ENCODE measurements at regions not wholly inside any gene's neighbourhood (a gene's known extent, or its start where the extent isn't known, plus 50 kb on each side); places are given as distances from the start of the nearest gene placed in this dataset.

GRCh38 chr5:158180407-158180806 is 321.5 kb upstream of the CLINT1 start:
- H3F3A ChIP-seq (ENCODE audit: insufficient read depth) = no peaks in the 10 kb centered on the region
- no peaks in the 10 kb centered on the region for H3K36me3 ChIP-seq (ENCODE audit: low read length)
- no peak for TF ChIP-seq EZH2phosphoT487 (conservative IDR thresholded peaks at IDR 0.05; ENCODE audit: low read length)
- TF ChIP-seq CTCF (IDR thresholded peaks at IDR 0.05; ENCODE audit: insufficient read depth, low read length, poor library complexity, severe bottlenecking) = no peak
- no peak overlapping the region for H3K27ac ChIP-seq (ENCODE audit: low read depth, low read length)
- no peaks in the 10 kb centered on the region for H3K9me2 ChIP-seq (replicated peaks; ENCODE audit: insufficient read depth, low read length)
- no peaks in the 10 kb centered on the region for H3K9me3 ChIP-seq (ENCODE audit: insufficient read depth, low read length)
- H3K9ac ChIP-seq (ENCODE audit: low read length) = no peak overlapping the region
- no peak overlapping the region for H3K4me3 ChIP-seq (ENCODE audit: insufficient read depth, low read length, poor library complexity, severe bottlenecking)
- no peaks in the 10 kb centered on the region for H4K20me1 ChIP-seq (ENCODE audit: low read depth, low read length)
- H3K4me2 ChIP-seq (ENCODE audit: low read depth, low read length, poor library complexity, severe bottlenecking) = no peak overlapping the region
- no peak overlapping the region for H2AFZ ChIP-seq (ENCODE audit: low read depth, low read length, severe bottlenecking)
- H3K79me2 ChIP-seq (ENCODE audit: insufficient read depth, low read length) = no peaks in the 10 kb centered on the region
- H3K27me3 ChIP-seq (ENCODE audit: low read length) = no peaks in the 10 kb centered on the region

GRCh38 chr5:158179271-158179670 is 320.3 kb upstream of the CLINT1 start:
- no peaks in the 10 kb centered on the region for H3K36me3 ChIP-seq (ENCODE audit: low read length)
- H3K9me3 ChIP-seq (ENCODE audit: insufficient read depth, low read length) = no peaks in the 10 kb centered on the region
- H3K4me3 ChIP-seq (ENCODE audit: insufficient read depth, low read length, poor library complexity, severe bottlenecking) = no peak overlapping the region
- no peaks in the 10 kb centered on the region for H3K9me2 ChIP-seq (replicated peaks; ENCODE audit: insufficient read depth, low read length)
- no peaks in the 10 kb centered on the region for H3K27me3 ChIP-seq (ENCODE audit: low read length)
- no peak overlapping the region for H3K4me2 ChIP-seq (ENCODE audit: low read depth, low read length, poor library complexity, severe bottlenecking)
- H3K27ac ChIP-seq (ENCODE audit: low read depth, low read length) = no peak overlapping the region
- no peaks in the 10 kb centered on the region for H3F3A ChIP-seq (ENCODE audit: insufficient read depth)
- H3K9ac ChIP-seq (ENCODE audit: low read length) = no peak overlapping the region
- TF ChIP-seq CTCF (IDR thresholded peaks at IDR 0.05; ENCODE audit: insufficient read depth, low read length, poor library complexity, severe bottlenecking) (no peak), EZH2phosphoT487 (conservative IDR thresholded peaks at IDR 0.05; ENCODE audit: low read length) (no peak)
- H3K79me2 ChIP-seq (ENCODE audit: insufficient read depth, low read length) = no peaks in the 10 kb centered on the region
- H2AFZ ChIP-seq (ENCODE audit: low read depth, low read length, severe bottlenecking) = no peak overlapping the region
- H4K20me1 ChIP-seq (ENCODE audit: low read depth, low read length) = no peaks in the 10 kb centered on the region

GRCh38 chr5:158178535-158178934 is 319.6 kb upstream of the CLINT1 start:
- H2AFZ ChIP-seq (ENCODE audit: low read depth, low read length, severe bottlenecking) = no peak overlapping the region
- H3F3A ChIP-seq (ENCODE audit: insufficient read depth) = no peaks in the 10 kb centered on the region
- H3K4me3 ChIP-seq (ENCODE audit: insufficient read depth, low read length, poor library complexity, severe bottlenecking) = no peak overlapping the region
- H3K36me3 ChIP-seq (ENCODE audit: low read length) = no peaks in the 10 kb centered on the region
- H3K27me3 ChIP-seq (ENCODE audit: low read length) = no peaks in the 10 kb centered on the region
- no peak overlapping the region for H3K9ac ChIP-seq (ENCODE audit: low read length)
- H3K4me2 ChIP-seq (ENCODE audit: low read depth, low read length, poor library complexity, severe bottlenecking) = no peak overlapping the region
- no peaks in the 10 kb centered on the region for H3K9me2 ChIP-seq (replicated peaks; ENCODE audit: insufficient read depth, low read length)
- no peaks in the 10 kb centered on the region for H3K79me2 ChIP-seq (ENCODE audit: insufficient read depth, low read length)
- H3K27ac ChIP-seq (ENCODE audit: low read depth, low read length) = no peak overlapping the region
- H4K20me1 ChIP-seq (ENCODE audit: low read depth, low read length) = no peaks in the 10 kb centered on the region
- H3K9me3 ChIP-seq (ENCODE audit: insufficient read depth, low read length) = no peaks in the 10 kb centered on the region
- no peak for TF ChIP-seq CTCF (IDR thresholded peaks at IDR 0.05; ENCODE audit: insufficient read depth, low read length, poor library complexity, severe bottlenecking)
- TF ChIP-seq EZH2phosphoT487 (conservative IDR thresholded peaks at IDR 0.05; ENCODE audit: low read length) = no peak

All from SU-DHL-6 (cell line).